Brain pericyte (primary cell): ENCODE measurements at regions not wholly inside any gene's neighbourhood (a gene's known extent, or its start where the extent isn't known, plus 50 kb on each side); places are given as distances from the start of the nearest gene placed in this dataset.
A peak's percentile ranks its signal among the peaks of the same experiment; 100 is the strongest.

Experiments
- DNase-seq: peaks from one replicate; pipeline ENCODE4 v3.0.0-alpha.2; 2012; ENCODE audit warnings: low read depth, low spot score

- DNase-seq = no peak
Measured at GRCh38 chr13:48761256-48761655, 107.5 kb downstream of the CYSLTR2 start.

DNA sequence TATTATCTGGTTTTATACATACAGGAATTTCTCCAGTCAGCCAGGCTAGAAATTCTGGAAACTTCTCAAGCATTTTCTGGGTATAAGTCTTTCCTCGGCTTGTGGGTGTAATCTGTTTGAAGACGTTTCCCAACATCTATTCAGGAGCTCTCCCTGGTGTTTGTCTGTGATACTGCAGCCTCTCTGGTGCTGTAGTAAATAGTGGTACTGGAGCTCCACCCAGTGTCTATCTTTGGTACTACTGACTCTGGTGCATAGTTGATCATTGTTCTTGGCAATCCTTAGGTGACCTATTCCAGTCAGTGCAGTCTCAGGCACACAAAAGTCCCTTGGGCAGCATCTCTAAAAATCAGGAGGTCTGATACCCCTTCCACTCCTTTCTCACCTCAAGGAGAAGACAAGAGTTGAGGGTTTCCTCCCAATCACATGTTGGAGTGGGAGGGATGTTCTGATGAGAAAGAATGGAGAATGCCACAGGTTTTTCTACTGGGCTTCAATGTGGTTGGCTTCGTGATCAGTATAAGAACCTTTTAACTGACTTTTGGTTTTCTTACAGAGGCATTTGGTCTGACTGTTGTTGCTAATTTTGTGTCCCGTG is 115.5 kb downstream of the CYSLTR2 start:
- peak; percentile 82 for DNase-seq

DNA sequence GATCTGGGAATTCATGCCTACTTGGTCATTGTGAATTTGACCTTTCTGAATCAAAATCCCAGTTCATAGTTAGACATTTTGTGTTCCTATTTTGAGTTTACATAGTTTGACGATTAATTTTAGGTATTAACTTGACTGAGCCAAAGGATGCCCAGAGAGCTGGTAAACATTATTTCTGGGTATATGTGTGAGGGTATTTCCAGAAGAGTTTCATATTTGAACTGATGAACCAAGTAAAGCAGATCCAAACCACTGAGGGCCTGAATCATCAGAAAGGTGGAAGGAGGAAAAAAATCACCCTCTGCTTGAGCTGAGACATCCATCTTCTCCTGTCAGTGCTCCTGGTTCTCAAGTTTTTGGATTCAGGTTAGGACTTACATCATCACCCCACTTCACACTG is 116.6 kb downstream of the CYSLTR2 start:
- no peak for DNase-seq

DNA sequence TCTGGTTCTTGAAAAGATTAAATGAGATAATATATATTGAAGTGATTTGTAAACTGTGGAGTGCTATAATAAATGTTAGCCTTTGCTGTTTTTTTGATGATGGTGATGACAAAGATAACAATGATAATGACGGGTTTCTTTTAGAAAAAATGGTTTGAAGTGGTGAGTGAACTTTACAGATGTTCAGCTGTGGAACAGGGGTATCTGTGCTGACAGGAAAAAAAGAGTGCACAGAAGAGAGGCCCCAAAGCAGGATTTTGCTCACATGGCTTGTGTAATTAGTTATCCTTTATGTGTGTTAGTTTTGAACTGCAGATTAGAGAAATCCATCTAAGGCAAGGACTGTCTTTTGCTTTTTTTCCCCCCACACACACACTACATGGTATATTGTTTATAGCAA is 119.2 kb downstream of the CYSLTR2 start:
- DNase-seq = no peak

GRCh38 chr13:48773531-48774275 is 120.0 kb downstream of the CYSLTR2 start:
- no peak for DNase-seq

GRCh38 chr13:48775285-48775684 is 121.6 kb downstream of the CYSLTR2 start:
- no peak for DNase-seq

DNA sequence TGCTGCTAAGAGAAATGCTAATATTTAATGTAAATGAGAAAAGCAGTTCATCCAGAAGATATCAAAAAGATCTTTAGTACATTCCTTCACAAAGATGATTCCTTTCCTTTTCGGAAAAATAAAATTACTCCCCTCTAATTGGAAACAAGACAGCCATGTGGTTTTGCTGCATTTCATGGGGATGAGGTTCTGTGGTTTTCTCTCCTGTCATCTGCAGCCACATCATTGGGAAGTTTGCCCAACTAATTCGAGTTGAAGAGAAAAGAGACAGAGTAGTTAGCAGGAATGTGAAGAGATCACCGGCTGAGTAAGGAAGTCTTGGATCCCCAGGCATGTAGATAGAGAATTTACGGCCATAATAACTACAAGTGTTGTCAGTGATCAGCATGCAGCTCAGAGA is 122.1 kb downstream of the CYSLTR2 start:
- DNase-seq = no peak

DNA sequence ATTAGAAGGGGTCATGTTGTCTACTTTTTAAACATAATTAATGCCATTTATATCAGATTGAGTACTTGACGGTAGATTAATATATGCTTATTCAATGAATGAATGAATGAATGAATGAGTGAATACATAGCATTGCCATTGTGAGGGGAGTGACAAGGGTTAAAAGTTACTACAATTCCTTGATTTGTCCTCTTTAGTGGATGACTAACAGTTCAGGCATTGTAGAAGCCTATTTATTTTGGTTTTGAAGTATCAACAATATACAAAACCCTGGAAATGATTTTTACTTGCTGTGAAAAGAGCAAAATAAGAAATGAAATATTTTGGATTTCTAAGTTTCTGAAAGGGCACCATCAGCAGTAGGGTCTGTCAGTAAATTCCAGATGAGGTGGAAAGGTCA is 122.7 kb downstream of the CYSLTR2 start:
- no peak for DNase-seq

GRCh38 chr13:48778610-48779009 is 124.9 kb downstream of the CYSLTR2 start:
- DNase-seq = no peak

- no peak for DNase-seq
Measured at GRCh38 chr13:48780713-48781341, 127.1 kb downstream of the CYSLTR2 start.

- no peak for DNase-seq
Measured at GRCh38 chr13:48782429-48782840, 128.7 kb downstream of the CYSLTR2 start.

DNA sequence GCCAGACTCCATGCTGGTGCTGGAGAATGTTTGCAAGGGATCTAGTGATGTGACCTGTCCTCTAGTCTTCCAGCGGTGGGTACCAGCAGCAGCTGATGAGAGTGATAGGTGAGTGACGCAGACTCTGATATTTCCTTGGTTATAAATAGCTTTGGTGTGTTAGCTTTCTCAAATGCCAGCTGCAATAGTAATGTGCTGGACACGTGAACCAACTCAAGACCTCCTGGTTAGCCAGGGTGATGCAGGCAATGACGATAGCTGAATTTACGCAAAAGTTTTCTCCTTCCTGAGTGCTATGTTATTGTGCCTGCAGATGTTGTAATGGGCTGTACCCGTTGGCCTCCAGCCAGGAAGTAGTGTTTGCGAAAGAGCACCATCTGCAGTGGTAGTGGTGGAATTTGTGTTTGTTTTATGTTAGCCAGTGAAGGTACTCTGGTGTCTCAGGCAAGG is 129.5 kb downstream of the CYSLTR2 start:
- peak; percentile 99 for DNase-seq

DNA sequence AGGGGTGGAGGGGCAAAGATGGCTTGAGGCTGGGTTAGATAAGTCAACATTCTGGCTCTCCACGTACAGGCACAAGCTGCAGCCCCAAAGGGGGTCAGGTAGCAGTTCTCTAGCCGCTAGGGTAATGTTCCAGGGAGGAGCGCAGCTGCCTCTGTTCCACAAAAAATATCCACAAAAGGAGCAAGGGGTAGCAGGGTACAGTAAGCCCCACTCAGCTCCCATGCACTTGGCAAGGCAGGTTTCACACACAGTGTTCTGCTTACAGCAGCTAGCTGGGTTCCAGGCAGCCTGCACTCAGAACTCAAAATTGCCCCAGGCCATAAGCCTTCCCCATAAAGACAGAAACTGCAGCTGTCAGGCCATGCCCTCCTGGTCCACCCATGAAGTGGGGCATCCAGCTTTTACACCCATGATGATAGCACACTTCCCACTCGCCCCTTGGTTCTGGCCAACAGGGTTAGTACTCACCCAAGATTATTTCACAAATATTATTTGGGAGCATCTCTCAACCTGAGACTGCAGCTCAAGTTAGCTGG is 130.0 kb downstream of the CYSLTR2 start:
- no peak for DNase-seq

- no peak for DNase-seq
Measured at GRCh38 chr13:48784916-48785548, 131.3 kb downstream of the CYSLTR2 start.

GRCh38 chr13:48790199-48790598 is 136.5 kb downstream of the CYSLTR2 start:
- DNase-seq = no peak

DNA sequence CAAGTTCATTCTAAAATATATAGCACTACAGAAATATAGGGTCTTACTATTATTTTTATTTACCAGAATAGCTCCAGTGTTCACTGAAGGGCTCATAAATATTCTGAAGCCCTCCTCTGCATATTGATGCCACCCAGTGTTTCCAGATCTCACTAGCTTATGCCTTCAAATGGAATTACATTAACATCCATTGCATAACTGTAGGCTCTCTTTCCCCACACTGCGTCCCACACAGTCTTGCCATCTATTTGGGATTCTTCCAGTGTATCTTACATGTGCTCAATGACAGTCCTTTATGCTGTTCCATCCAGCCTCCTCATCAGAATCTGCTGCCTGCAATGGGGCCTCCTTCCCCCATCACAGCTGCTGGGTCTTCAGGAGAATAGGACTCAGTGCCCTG is 137.2 kb downstream of the CYSLTR2 start:
- no peak for DNase-seq

DNA sequence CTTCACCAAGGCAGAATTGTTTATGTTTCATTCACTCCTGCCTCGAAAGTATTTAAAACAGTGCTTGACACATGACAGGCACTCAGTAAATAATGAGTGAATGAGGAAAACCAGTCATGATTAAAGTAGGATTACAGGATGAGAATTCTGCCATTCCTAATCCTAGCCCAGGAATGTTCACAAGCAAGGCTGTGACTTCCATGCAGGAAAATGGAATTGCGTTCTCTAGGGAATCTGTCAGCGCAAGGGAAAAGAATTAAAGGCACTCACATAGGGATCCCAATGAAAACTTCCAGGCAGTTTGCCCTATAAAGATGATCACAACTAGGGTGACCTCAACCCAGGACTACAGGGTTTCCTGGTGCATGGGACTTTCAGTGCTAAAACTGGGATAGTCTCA is 143.4 kb downstream of the CYSLTR2 start:
- no peak for DNase-seq

- DNase-seq = no peak
Measured at GRCh38 chr13:48797761-48798160, 144.0 kb downstream of the CYSLTR2 start.

GRCh38 chr13:48798180-48798579 is 144.5 kb downstream of the CYSLTR2 start:
- no peak for DNase-seq

GRCh38 chr13:48801255-48801654 is 147.5 kb downstream of the CYSLTR2 start:
- DNase-seq = no peak

GRCh38 chr13:48804821-48805601 is 151.3 kb downstream of the CYSLTR2 start:
- no peak for DNase-seq
